ENCODE measurements at regions not wholly inside any gene's neighbourhood (a gene's known extent, or its start where the extent isn't known, plus 50 kb on each side); places are given as distances from the start of the nearest gene placed in this dataset.

GRCh38 chr9:23050548-23050947, 603.9 kb downstream of the DMRTA1 start:
- H3K36me3 Mint-ChIP-seq = no peaks in the 10 kb centered on the region
- no peaks in the 10 kb centered on the region for H3K4me1 Mint-ChIP-seq
- H3K27me3 Mint-ChIP-seq = no peaks in the 10 kb centered on the region
- no peak for ATAC-seq
- no peak overlapping the region for H3K27ac Mint-ChIP-seq
- peaks cover 4% of the 10 kb centered on the region for H3K9me3 Mint-ChIP-seq
- no peak overlapping the region for H3K4me3 Mint-ChIP-seq

DNA sequence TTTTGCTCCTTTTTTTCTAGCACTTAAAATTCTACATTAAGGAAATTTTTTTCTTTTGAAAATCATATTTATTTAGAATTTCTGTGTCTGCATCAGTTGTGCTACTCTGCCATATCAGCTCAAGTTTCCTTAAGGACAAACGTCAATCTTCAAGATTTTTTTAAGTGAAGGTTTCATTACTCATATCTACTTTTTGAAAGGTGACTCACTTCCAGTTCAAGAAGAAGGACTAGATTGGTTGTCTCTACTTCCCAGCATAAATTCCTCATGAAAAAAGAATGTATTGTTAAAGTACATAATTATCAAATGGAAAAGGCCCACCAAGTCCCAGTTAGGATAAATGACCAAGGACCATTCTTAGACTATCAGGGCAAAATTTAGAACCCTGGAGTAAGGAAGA, 626.5 kb downstream of the DMRTA1 start:
- Mint-ChIP-seq H3K4me3 (no peak overlapping the region), H3K36me3 (no peaks in the 10 kb centered on the region), H3K27me3 (no peaks in the 10 kb centered on the region), H3K27ac (no peak overlapping the region), H3K4me1 (no peaks in the 10 kb centered on the region), H3K9me3 (peaks cover 3% of the 10 kb centered on the region)
- no peak for ATAC-seq

GRCh38 chr9:23079798-23080197, 633.2 kb downstream of the DMRTA1 start:
- Mint-ChIP-seq H3K27ac (no peak overlapping the region), H3K4me3 (no peak overlapping the region), H3K36me3 (no peaks in the 10 kb centered on the region), H3K27me3 (no peaks in the 10 kb centered on the region), H3K9me3 (peaks cover 3% of the 10 kb centered on the region), H3K4me1 (no peaks in the 10 kb centered on the region)
- no peak for ATAC-seq

DNA sequence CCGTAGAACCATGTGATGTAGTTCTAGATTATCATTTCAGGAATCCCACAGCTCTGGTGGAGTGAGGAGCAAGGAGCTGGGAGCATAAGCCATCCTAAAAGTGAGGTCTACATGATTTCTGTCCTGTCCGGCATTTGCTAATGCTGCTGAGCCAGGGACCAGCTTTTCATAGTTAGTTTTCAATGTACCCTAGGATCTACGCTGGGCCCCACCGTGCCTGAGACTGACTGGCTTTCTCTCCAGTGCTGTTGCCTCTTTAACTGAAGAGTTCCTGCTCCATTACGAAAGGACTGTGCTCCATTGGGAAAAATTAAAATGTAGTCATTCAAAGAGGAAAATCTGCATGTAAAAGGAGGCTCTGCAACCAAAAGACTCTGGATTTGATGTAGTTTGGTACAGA, 634.8 kb downstream of the DMRTA1 start:
- Mint-ChIP-seq H3K27me3 (no peaks in the 10 kb centered on the region), H3K27ac (no peak overlapping the region), H3K9me3 (peaks cover 3% of the 10 kb centered on the region), H3K36me3 (no peaks in the 10 kb centered on the region), H3K4me3 (no peak overlapping the region), H3K4me1 (no peaks in the 10 kb centered on the region)
- ATAC-seq = no peak

DNA sequence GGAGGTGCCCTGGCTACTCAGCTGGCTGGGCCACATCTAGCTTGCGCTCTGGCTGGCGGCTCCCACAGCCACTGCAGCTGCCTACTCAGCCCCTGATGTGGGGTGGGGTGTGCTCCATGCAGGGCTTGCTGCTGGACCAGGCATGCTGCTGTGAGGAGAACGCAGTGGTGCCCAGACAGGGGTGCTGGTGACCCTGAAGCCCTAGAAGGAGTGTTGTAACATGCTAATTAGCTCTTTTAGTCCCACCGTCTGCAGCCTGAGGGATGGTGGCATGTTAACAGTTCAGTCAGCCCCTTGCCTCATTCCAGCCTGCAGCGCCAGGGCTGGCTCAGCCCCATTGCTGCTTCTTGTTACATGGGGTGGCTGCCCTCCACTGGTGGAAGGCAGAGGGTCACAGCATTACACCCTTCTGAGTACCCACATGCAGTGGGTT, 642.3 kb downstream of the DMRTA1 start:
- Mint-ChIP-seq H3K9me3 (peaks cover 7% of the 10 kb centered on the region), H3K27me3 (no peaks in the 10 kb centered on the region), H3K36me3 (no peaks in the 10 kb centered on the region), H3K4me3 (no peak overlapping the region), H3K4me1 (no peaks in the 10 kb centered on the region), H3K27ac (no peak overlapping the region)
- ATAC-seq = peak; percentile 31

DNA sequence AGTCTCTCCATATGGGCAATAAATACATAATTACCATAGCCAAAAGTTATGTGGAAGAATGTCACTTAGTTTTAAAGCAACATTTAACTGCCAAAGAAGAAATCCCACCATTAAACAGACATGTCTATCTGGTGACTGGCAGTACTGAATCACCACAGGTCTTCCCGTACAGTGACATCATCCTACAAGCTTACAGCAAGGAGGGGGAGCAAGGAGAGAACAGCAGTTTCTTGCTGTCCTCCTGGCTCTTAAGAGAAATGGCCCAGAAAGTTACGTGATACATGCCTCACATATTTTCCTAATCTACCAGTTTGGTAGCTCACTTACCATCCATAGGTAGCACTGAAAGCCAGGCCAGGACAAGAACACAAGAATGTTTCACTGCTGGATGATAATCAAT, 671.0 kb downstream of the DMRTA1 start:
- ATAC-seq = no peak
- no peaks in the 10 kb centered on the region for H3K4me1 Mint-ChIP-seq
- no peaks in the 10 kb centered on the region for H3K9me3 Mint-ChIP-seq
- H3K4me3 Mint-ChIP-seq = no peak overlapping the region
- H3K36me3 Mint-ChIP-seq = no peaks in the 10 kb centered on the region
- no peaks in the 10 kb centered on the region for H3K27me3 Mint-ChIP-seq
- H3K27ac Mint-ChIP-seq = no peak overlapping the region

- Mint-ChIP-seq H3K27ac (no peak overlapping the region), H3K4me1 (no peaks in the 10 kb centered on the region), H3K4me3 (no peak overlapping the region), H3K9me3 (no peaks in the 10 kb centered on the region), H3K27me3 (no peaks in the 10 kb centered on the region), H3K36me3 (no peaks in the 10 kb centered on the region)
- no peak for ATAC-seq
Measured at GRCh38 chr9:23120630-23121029, 674.0 kb downstream of the DMRTA1 start.

- Mint-ChIP-seq H3K36me3 (no peaks in the 10 kb centered on the region), H3K4me3 (no peak overlapping the region), H3K27ac (no peak overlapping the region), H3K4me1 (no peaks in the 10 kb centered on the region), H3K27me3 (no peaks in the 10 kb centered on the region), H3K9me3 (no peaks in the 10 kb centered on the region)
- ATAC-seq = no peak
Measured at GRCh38 chr9:23123048-23123632, 676.5 kb downstream of the DMRTA1 start.

DNA sequence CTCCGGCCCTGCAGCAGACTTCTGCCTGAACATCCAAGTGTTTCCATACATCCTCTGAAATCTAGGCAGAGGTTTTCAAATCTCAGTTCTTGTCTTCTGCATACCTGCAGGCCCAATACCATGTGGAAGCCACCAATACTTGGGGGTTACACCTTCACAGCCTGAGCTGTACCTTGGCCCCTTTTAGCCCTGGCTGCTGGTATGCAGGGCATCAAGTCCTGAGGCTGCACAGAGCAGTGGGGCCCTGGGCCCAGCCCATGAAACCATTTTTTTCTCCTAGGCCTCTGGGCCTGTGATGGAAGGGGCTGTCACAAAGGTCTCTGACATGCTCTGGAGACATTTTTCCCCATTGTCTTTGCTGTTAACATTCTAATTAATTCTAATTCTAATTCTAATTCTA, 680.6 kb downstream of the ELAVL2 start:
- no peak for ATAC-seq
- H3K27ac Mint-ChIP-seq = no peak overlapping the region
- no peaks in the 10 kb centered on the region for H3K27me3 Mint-ChIP-seq
- no peaks in the 10 kb centered on the region for H3K36me3 Mint-ChIP-seq
- H3K4me1 Mint-ChIP-seq = no peaks in the 10 kb centered on the region
- no peak overlapping the region for H3K4me3 Mint-ChIP-seq
- H3K9me3 Mint-ChIP-seq = peaks cover 11% of the 10 kb centered on the region

DNA sequence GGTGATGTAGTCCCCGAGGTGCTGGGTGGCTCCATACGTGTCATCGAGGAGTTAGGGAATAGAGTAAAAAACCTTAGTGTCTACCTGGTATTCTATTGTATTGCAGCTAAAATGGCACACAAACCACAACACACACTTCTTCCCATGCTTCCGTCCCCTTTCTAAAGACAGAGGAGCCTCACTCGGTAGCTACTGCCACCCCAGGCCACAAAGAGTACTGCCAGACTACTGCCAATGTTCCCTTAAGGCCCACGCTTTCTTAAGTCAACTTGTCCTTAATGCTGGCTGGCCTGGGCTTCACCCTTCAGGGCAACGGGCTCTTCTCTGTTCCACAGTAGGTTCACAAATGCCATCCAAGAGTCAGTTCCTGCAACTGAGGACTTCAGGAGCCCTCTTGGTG, 673.0 kb downstream of the ELAVL2 start:
- H3K36me3 Mint-ChIP-seq = no peaks in the 10 kb centered on the region
- H3K9me3 Mint-ChIP-seq = no peaks in the 10 kb centered on the region
- no peaks in the 10 kb centered on the region for H3K4me1 Mint-ChIP-seq
- no peak overlapping the region for H3K27ac Mint-ChIP-seq
- ATAC-seq = no peak
- no peaks in the 10 kb centered on the region for H3K27me3 Mint-ChIP-seq
- H3K4me3 Mint-ChIP-seq = no peak overlapping the region

DNA sequence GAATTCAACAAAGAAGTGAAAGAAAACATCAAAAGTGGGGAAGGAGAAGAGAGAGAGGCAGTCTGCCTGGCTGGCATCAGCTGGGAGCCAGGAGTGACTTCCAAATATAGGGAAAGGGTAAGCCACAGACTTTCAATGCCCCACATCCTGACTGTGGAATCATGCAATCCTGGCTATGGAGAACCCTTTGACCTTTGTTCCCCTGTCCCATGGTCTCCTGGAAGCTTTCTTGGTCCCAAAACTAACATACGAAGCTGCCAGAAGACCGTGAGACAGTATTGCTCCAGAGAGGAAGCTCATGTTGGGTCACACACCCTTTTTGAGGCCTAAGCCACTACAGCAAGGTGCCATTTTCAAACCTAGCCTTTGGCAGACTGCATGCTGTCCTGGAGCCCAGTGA, 665.5 kb downstream of the ELAVL2 start:
- Mint-ChIP-seq H3K4me1 (no peaks in the 10 kb centered on the region), H3K9me3 (peaks cover 7% of the 10 kb centered on the region), H3K27ac (no peak overlapping the region), H3K27me3 (no peaks in the 10 kb centered on the region), H3K4me3 (no peak overlapping the region), H3K36me3 (no peaks in the 10 kb centered on the region)
- ATAC-seq = no peak

GRCh38 chr9:23160952-23161469, 665.0 kb downstream of the ELAVL2 start:
- H3K4me1 Mint-ChIP-seq = no peaks in the 10 kb centered on the region
- no peaks in the 10 kb centered on the region for H3K36me3 Mint-ChIP-seq
- no peak overlapping the region for H3K4me3 Mint-ChIP-seq
- no peak overlapping the region for H3K27ac Mint-ChIP-seq
- H3K9me3 Mint-ChIP-seq = peaks cover 11% of the 10 kb centered on the region
- no peaks in the 10 kb centered on the region for H3K27me3 Mint-ChIP-seq
- no peak for ATAC-seq

GRCh38 chr9:23162789-23163188, 663.3 kb downstream of the ELAVL2 start:
- Mint-ChIP-seq H3K27me3 (no peaks in the 10 kb centered on the region), H3K9me3 (peaks cover 11% of the 10 kb centered on the region), H3K36me3 (no peaks in the 10 kb centered on the region), H3K4me1 (no peaks in the 10 kb centered on the region), H3K4me3 (no peak overlapping the region), H3K27ac (no peak overlapping the region)
- no peak for ATAC-seq

DNA sequence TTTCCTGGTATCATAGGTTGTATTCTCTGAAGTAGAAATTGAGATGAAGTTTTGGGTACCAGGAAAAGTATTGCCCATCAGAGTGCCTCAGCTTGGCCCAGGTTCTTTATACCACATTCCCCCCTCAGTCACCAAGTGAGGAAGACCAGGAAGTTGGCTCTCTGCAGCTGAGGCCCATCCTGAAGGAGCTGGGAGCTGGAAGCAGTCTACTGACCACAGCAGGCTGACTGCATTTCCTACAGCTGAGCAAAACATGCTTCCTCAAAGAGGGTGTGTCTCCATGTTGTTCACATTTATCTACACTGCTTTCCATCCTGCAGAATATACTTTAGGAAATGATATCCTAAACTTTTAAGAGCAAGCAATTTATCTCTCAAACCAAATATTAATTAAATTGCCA, 654.6 kb downstream of the ELAVL2 start:
- Mint-ChIP-seq H3K4me1 (no peaks in the 10 kb centered on the region), H3K36me3 (no peaks in the 10 kb centered on the region), H3K4me3 (no peak overlapping the region), H3K27me3 (no peaks in the 10 kb centered on the region), H3K9me3 (peaks cover 3% of the 10 kb centered on the region), H3K27ac (no peak overlapping the region)
- no peak for ATAC-seq

GRCh38 chr9:23172206-23172605, 653.8 kb downstream of the ELAVL2 start:
- Mint-ChIP-seq H3K4me3 (no peak overlapping the region), H3K27me3 (no peaks in the 10 kb centered on the region), H3K4me1 (no peaks in the 10 kb centered on the region), H3K36me3 (no peaks in the 10 kb centered on the region), H3K9me3 (peaks cover 3% of the 10 kb centered on the region), H3K27ac (no peak overlapping the region)
- no peak for ATAC-seq

DNA sequence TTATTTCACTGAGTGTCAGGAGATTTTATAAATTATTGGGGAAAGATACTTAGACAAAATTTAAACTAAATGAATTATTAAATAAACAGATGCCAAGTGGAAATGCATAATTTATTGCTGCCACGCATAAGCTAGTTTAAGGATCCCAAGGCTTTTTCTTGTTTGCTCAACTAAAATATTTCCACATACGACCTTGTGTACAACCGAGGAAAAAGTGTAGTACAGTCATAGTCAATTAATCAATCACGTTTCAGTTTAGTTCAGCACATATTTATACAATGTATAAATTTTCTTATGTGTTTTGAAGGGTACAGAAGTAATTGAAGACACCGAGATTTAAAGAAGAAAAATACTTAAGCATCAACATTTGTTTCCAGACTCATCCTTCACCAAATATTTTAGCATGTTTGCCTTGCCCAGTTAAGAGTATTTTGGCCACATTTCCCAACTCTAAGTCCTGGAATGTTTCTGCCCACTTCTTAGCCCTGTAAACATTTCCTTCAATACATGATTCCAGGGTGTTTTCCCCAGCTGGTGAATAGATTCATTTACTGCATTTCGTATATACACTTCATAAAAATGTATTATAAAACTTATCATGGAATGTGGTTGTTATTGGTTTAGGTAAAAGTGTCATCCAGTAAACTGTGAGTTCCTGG, 652.9 kb downstream of the ELAVL2 start:
- no peaks in the 10 kb centered on the region for H3K27me3 Mint-ChIP-seq
- no peak for ATAC-seq
- peaks cover 5% of the 10 kb centered on the region for H3K9me3 Mint-ChIP-seq
- no peaks in the 10 kb centered on the region for H3K4me1 Mint-ChIP-seq
- no peak overlapping the region for H3K27ac Mint-ChIP-seq
- H3K36me3 Mint-ChIP-seq = no peaks in the 10 kb centered on the region
- no peak overlapping the region for H3K4me3 Mint-ChIP-seq

Data from stimulated activated memory B cell treated with anti-CD40 and anti-IgM and Interleukin-4, amounts not matched to agents 10 μg/mL and 1 μg/mL and 100 μg/mL, for 72 hours (primary cell).